Activated CD4-positive, alpha-beta T cell treated with anti-CD3 and anti-CD28 coated beads, Interleukin-2, Interleukin-6, amounts not matched to agents 100 ng/mL and 50 ng/mL, durations not matched to agents 16 hours and 8 hours (primary cell): ENCODE measurements at regions not wholly inside any gene's neighbourhood (a gene's known extent, or its start where the extent isn't known, plus 50 kb on each side); places are given as distances from the start of the nearest gene placed in this dataset.
"Not testable (repeated sequence)": the region's sequence is repeated elsewhere in the genome, so short reads cannot be mapped to it uniquely, and the experiment has no call there.

Experiments used
- DNase-seq: peaks from one replicate; pipeline ENCODE4 v3.0.0-alpha.2; 2020

- no peak for DNase-seq
These were observed 322.0 kb upstream of the FKBP1C start for GRCh38 chr6:62889240-62889639.

- peak; percentile 1 for DNase-seq
These were observed 320.1 kb upstream of the FKBP1C start for GRCh38 chr6:62891065-62891647.

- no peak for DNase-seq
These were observed 317.2 kb upstream of the FKBP1C start for GRCh38 chr6:62894114-62894513.

- no peak for DNase-seq
These were observed 308.0 kb upstream of the FKBP1C start for GRCh38 chr6:62903266-62903665.

- DNase-seq: no peak
These were observed 306.6 kb upstream of the FKBP1C start for GRCh38 chr6:62904687-62905086.

- no peak for DNase-seq
These were observed 296.7 kb upstream of the FKBP1C start for GRCh38 chr6:62914530-62914929.

GRCh38 chr6:62923728-62924127 lies 287.5 kb upstream of the FKBP1C start:
- no peak for DNase-seq

- DNase-seq: no peak
These were observed 270.4 kb upstream of the FKBP1C start for GRCh38 chr6:62940848-62941247.

GRCh38 chr6:62942000-62942399 lies 269.3 kb upstream of the FKBP1C start:
- DNase-seq: no peak

GRCh38 chr6:62968834-62969233 lies 242.4 kb upstream of the FKBP1C start:
- DNase-seq: no peak

- no peak for DNase-seq
These were observed 239.2 kb upstream of the FKBP1C start for GRCh38 chr6:62971976-62972658.

- DNase-seq: no peak
These were observed 236.8 kb upstream of the FKBP1C start for GRCh38 chr6:62974452-62974851.

GRCh38 chr6:62976566-62976965 lies 234.7 kb upstream of the FKBP1C start:
- DNase-seq: no peak

GRCh38 chr6:62978920-62979319 lies 232.3 kb upstream of the FKBP1C start:
- no peak for DNase-seq

- DNase-seq: no peak
These were observed 231.2 kb upstream of the FKBP1C start for GRCh38 chr6:62980093-62980492.

GRCh38 chr6:62980724-62981123 lies 230.5 kb upstream of the FKBP1C start:
- no peak for DNase-seq

GRCh38 chr6:62982951-62983350 lies 228.3 kb upstream of the FKBP1C start:
- DNase-seq: no peak

- not testable (repeated sequence) for DNase-seq
These were observed 219.6 kb upstream of the FKBP1C start for GRCh38 chr6:62991696-62992095.

GRCh38 chr6:62993951-62994350 lies 217.3 kb upstream of the FKBP1C start:
- DNase-seq: no peak

- DNase-seq: no peak
These were observed 213.2 kb upstream of the FKBP1C start for GRCh38 chr6:62998022-62998421.

GRCh38 chr6:62999242-62999641 lies 212.0 kb upstream of the FKBP1C start:
- not testable (repeated sequence) for DNase-seq

GRCh38 chr6:62999796-63000195 lies 211.5 kb upstream of the FKBP1C start:
- DNase-seq: no peak

- DNase-seq: not testable (repeated sequence)
These were observed 205.3 kb upstream of the FKBP1C start for GRCh38 chr6:63006018-63006417.

- not testable (repeated sequence) for DNase-seq
These were observed 200.3 kb upstream of the FKBP1C start for GRCh38 chr6:63010962-63011361.

GRCh38 chr6:63014290-63014689 lies 197.0 kb upstream of the FKBP1C start:
- no peak for DNase-seq
